HG02588 (cell line): ENCODE measurements at regions not wholly inside any gene's neighbourhood (a gene's known extent, or its start where the extent isn't known, plus 50 kb on each side); places are given as distances from the start of the nearest gene placed in this dataset.

Experiments
- ATAC-seq: cut with Tn5 transposase; IDR thresholded peaks from one replicate; pipeline ENCODE4 v1.9.1; 2021; ENCODE audit warnings: mild to moderate bottlenecking, moderate library complexity; ENCODE audit not compliant: unreplicated experiment

DNA sequence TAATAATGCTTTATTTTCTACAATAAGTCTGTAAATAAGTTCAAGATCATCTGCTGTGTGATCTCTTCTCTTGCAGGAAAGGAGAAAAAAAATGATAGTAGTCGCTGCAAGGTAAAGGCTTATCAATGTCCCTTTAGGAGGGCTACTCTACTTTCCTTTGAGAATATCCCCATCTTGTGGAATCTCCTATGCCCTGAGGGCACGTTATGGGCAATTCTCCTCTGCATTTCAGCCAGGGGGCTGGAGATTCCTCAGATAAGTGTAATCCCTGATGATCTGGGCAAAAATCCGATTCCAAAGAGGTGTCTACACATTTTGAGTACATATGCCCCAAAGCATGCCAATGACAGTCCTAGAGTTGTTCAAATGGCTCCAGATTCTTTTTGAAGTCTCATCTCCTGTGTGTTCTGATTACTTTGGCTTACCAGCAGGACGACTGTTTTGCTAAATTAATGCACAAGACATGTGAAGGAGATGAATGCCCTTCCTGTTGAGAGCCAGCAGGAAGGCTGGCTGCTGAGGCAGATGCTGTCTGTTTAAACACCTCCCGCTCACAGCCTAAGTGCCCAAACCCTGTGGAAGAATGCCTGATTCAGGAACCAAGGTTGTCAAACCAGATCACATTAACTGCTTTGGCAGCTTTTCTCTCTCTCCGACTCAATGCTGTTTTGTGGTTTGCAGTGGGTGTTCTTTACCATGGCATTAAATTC is 171.2 kb upstream of the COL1A2 start:
- ATAC-seq = no peak

DNA sequence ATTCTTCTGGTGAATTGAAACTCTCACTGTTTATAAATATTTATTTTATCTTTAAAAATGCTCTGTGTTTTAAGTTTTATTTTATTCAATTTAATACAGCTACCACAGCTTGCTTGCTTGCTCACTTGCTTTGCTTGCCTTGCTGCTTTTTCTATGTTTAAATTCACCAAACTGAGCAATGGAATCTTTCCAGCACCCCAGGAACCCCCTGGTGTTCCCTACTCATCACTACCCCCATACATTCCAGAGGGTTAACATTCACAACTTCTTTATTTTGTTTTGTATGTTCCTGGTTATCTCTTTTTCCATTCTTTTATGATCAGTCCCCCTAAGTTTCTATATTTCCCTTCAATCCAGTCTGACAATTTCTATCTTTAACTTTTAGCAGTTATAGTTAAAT is 166.5 kb upstream of the COL1A2 start:
- ATAC-seq = no peak

DNA sequence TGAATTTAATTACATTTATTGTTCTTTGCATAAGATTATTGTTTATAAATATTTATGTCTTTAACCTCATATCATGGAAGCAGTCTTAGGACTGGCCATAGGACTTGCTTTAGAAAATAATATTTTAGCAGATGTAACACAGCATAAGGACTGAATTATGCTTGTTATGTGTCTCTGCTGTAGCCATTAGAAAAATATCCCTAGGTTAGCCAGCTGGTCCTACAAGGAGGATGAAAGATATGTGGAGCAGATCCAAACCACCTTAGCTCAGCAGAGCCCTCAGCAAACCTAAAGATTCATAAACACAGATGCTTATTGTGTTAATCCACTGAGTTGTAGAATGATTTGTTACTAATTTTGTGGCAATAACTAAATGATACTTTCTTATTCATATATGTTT is 166.0 kb upstream of the COL1A2 start:
- no peak for ATAC-seq

DNA sequence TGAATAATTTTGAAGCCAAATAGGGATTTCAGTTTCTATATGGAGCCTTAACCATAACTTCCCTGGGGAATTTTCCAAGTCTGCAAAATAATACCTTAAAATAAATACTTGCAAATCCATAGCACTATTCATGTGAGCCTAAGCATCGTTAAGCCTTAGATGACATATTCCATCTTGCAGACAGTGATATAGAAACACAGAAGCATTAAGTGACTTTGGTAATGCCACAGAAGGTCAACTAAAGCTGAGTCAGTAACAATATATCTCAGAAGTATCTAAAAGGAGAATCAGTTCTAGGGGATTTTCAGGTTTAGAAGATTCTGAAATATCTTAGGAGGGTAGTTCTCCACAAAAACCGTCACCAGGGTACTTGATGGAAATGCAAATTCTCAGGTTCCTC is 163.4 kb upstream of the COL1A2 start:
- no peak for ATAC-seq

DNA sequence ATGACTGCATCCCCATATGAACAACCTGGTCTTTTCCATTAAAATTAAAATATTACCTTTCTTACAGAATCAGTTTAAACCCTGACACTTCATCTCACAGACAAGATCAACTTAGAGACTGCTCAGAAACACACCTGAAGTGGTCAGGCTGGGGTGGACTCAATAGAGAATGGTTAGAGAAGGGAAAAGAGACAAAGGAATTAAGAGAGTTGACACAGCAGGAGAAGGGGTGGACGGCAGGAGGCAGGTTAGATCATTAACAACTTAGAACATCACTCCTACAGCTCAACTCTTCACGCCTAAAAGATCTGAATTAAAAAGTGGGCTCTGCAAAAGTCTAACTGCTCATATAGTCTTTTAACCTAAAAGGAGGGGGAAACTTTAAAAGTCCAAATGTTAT is 157.7 kb upstream of the COL1A2 start:
- no peak for ATAC-seq

DNA sequence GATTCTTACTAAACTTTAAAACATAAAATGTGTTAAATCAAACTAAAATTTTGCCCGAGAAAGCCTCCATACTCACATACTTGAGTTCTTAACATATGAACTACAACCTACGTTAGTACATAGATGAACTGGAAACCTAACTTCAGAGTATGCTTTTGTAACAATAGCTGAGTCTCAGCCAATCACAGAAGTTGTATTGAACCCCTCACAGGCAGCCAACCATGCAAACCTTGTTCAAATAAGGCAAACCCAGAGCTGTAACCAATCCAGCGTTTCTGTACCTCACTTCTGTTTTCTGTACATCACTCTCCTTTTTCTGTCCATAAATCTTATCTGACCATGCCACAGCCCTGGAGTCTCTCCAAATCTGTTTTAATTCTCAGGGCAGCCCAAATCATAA is 157.3 kb upstream of the COL1A2 start:
- ATAC-seq = no peak

- ATAC-seq = no peak
Measured at GRCh38 chr7:94239661-94240234, 154.9 kb upstream of the COL1A2 start.

DNA sequence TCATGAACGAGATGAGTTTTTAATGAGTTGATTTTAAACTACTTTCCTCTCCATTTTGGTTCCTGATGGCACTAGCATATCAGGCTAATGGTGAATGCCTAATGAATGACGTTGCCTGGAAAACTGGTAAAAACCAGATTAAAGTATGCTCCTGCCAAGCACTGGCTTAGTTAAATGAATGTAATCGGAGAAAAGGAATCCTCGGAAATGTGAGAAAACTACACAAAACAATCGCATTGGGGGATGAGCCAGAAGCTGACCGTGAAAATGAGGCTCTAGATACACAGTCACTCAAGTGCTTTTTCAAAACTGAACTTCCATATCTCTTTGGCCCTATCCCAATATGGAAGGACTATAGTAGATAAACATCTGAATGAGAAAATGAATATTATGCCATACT is 153.8 kb upstream of the COL1A2 start:
- no peak for ATAC-seq

DNA sequence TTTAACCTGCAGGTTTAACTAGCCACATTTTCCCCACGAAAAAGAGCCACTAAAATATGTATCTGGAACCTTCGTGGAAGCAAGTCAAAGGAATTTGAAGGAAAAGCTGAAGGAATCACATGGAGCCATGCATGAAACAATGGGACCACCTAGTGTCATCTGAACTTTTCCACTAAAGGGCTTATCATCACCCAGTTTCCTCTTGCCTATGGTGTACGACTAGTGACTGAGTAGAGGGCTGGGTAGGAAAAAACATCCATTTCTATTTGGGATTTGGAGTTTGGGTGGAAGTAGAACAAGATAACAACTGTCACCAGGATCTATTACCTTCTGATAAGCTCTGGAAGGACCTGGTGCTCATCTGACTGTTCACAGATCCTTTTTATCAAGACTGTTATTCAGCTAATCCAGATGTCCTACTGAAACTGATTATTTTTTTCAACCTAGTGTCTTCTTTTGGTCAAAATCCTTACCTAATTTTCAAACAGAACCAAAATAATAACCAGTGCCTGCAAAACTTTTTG is 153.2 kb upstream of the COL1A2 start:
- ATAC-seq = no peak

DNA sequence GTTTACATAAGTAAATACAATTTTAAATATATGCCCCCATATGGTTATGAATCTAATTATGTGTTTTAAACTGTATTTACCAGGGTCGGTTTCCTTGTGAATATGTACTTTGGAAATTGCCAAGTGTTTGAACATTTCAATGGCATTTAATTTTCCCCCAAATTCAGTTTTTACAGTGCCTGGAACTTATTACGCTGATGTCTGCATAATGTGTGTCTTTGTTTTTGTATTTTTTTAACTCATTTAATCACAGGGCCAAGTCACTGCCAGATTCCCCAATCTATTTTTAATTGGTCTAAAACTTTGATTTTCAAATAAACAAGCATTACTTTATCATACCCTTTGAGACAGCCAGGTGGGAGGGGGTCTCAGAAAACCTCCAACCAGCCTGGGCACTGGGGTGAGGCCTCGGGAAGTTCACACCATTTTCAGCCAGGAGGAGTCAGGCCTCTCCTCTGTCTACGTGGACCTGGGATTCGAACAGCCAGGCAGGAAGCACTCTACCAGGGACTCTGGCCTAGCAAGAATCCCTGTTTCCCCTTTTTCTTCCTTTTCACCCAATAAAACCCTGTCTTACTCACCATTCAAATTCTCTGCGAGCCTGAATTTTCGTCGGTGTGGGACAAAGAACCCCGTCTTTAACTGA is 151.5 kb upstream of the COL1A2 start:
- no peak for ATAC-seq

DNA sequence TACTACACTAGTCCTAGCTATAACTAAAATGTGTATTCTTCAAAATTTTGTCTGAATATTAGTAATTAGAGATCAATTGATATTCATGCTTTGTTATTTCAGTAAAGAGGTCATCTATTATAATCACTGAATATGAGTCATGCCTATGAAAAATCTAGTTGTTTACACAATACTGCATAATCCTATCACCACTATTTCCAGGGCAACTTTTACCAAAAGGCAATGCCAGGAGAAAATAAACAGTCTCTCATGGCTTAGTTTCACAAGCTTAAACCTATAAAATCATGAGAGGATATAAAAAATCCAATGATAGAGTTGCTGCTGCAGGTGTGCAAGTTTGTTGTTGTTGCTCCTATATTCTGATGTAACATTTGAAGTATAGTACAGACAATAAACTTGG is 149.9 kb upstream of the COL1A2 start:
- no peak for ATAC-seq

DNA sequence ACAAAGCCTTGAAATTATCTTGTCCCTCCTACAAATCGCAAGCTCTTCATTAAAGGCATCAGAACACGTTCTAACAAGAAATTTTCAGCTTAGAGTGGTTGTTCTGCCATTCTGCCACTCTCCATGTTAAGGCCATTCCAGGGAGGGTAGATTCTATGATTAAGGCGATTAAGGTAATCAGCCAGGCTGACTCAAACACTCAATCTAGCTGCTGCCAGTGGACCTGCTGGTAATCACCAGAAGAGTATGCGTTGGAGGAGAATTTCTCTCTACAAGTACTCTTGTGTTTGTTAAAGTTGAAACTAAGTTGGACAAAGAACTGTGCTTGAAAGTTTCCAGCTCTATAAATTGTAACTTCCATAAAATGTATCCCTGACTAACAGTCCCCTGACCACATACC is 149.2 kb upstream of the COL1A2 start:
- no peak for ATAC-seq

DNA sequence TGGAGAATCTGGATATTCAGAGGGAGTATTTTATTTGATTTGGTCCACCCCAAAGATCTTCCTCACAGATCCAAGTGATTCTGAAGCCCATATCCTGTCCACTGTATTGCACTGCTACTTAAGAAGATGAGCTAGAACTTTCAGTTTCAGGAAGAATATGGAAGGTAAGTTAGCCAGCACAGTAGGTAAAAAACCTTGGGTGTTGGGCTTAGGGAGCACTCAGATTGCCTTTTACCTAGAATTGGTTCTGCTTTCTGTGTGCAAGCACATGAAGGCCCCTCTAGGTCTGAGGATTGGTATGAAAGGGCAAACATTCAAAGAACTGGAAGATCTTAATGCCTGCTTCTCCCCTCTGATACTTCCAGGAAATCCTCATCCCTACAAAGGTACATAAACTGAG is 146.7 kb upstream of the COL1A2 start:
- ATAC-seq = no peak

- ATAC-seq = no peak
Measured at GRCh38 chr7:94249631-94250030, 145.1 kb upstream of the COL1A2 start.

GRCh38 chr7:94250124-94250523 is 144.6 kb upstream of the COL1A2 start:
- no peak for ATAC-seq

DNA sequence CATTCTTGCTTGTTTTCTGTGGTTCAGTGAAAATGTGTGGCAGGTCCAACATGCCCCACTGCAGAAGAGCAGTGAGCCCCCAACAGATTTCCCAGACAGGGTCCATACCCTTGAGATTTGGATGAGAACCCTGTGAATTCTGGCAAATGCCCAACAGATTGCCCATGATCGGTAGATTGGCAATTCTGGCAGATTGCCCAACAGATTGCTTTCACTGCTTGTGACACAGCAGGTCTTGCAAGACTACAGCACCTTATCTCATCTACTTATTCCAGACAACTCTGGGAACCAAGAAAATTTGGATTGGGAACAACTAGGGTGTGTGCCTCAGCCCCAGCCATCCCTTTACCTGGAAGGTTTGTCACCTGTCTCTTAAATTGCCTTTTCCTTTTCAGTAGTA is 143.7 kb upstream of the COL1A2 start:
- ATAC-seq = no peak

DNA sequence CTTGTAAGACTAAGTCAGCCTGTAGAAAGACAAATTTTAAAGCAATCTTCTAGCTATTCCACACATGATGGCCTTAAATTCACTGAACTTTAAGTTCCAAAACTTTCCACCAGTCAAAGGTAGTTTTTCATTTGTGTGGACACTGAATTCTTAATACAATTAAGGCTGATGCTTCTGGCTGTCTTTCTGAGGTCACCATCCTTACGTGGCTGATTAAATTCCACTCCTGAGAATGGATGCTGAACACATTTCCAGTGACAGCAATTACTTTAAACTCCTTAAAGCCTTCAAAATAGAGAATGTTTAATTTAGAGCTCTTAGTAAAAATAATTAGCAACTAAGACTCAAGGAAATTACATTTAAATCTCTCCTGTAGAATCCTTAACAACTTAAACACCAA is 142.6 kb upstream of the COL1A2 start:
- no peak for ATAC-seq

DNA sequence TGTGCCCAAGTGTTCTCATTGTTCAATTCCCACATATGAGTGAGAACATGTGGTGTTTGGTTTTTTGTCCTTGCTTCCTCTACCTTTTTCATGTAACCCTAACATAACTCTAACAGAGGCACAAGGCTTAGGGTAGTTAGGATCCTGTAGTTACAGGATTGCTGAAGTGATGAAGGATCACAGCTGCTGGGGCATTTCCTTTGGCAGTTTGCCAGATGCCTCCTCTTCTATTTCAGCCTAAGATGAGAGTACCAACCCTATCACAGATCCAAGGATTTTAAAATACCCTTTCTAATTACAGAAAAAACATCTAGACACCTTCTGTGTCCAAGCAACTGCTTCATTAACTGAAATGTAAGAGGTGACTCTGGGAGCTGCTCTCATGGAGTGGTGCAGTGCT is 141.7 kb upstream of the COL1A2 start:
- ATAC-seq = no peak

DNA sequence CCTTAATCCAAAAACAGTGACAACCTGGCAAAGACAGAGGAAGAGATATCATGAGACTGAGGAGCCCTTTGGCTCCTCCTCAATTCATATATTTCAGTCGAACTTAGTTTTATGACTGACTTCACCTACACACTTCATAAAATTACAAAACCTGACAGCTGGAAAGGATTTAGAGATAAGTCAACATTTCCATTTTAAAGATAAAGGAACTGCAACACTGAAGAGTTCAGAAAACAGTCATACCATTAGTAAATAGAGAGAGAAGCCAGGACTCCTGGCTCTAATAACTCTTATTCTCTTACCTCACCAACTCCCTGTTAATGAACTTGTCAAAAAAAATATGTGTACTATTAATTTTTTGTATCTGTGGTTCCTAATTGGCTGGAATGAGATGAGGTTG is 141.0 kb upstream of the COL1A2 start:
- no peak for ATAC-seq

- no peak for ATAC-seq
Measured at GRCh38 chr7:94258418-94259300, 136.0 kb upstream of the COL1A2 start.

GRCh38 chr7:94261067-94261466 is 133.6 kb upstream of the COL1A2 start:
- ATAC-seq = no peak
